Activated T-helper 1 cell treated with Interleukin-2 at 50 U/mL for 16 hours (primary cell): ENCODE measurements at regions not wholly inside any gene's neighbourhood (a gene's known extent, or its start where the extent isn't known, plus 50 kb on each side); places are given as distances from the start of the nearest gene placed in this dataset.
"Not testable (repeated sequence)": the region's sequence is repeated elsewhere in the genome, so short reads cannot be mapped to it uniquely, and the experiment has no call there.

Source experiments
- DNase-seq: peaks from one replicate; pipeline ENCODE4 v3.0.0-alpha.2; 2020; ENCODE audit warnings: low read depth

DNA sequence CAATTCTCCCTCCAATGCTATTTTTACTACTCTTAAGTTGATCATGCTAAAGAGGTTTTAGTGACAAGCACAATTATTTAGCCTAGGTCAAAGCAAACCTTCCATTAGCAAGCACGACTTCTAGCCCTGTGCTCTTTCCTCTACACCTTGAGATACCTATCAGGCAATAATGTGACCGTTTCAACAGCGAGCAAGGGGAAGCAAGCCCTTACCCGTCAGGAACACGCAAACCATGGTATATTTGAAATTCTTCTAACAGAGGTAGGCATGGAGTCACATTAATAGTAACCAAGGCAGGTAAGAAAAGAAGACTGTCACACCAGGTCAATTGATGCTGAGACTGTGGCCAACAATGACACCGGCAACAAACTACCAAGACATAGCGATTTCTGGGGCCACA, 68.9 kb upstream of the VGLL4 start:
- no peak for DNase-seq

DNA sequence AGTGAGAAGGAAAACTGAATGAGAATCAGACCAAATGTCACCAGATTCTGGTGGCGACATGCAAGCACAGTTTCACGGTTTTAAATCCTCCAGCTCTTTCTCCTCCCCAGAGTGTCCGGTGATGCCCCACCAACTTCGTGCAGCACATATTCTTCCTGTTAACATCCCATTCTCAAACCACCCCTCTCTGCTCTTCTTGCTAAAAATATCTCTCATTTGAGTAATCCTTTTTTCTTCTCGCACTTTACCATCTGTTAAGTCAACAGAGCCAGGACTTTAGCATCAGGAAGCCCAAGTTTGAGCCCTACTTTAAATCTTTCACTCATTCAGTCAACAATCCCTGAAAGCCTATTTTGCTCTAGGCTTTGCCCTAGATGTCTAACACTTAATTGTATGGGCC, 68.2 kb upstream of the VGLL4 start:
- no peak for DNase-seq

DNA sequence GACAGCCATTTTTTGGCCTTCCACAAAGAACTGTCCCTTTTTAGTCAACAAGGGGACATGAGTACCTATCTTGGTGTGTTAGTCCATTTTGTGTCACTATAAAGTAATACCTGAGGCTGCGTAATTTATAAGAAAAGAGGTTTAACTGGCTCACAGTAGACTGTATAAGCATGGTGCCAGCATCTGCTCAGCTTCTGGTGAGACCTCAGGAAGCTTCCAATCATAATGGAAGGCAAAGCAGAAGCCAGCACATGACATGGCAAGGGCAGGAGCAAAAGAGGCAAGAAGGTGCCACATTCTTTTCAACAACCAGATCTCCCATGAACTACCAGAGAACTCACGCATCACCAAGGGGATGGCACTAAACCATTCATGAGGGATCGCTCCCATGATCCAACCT, 66.1 kb upstream of the VGLL4 start:
- DNase-seq: no peak

DNA sequence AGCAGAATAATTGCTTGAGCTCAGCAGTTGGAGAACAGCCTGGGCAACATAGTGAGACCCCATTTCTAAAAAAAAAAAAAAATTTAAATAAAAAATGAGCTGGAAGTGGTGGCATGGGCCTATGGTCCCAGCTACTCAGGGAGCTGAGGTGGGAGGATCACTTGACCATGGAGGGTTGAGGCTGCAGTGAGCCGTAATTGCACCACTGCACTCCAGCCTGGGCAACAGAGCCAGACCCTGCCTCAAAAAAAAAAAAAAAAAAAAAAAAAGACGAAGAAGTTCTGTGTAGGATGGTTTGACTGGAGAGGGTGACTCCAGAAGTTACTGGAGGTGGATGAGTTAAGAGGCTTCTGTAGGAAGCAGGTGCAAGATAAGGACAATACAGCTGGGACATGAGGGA, 63.4 kb upstream of the VGLL4 start:
- not testable (repeated sequence) for DNase-seq

DNA sequence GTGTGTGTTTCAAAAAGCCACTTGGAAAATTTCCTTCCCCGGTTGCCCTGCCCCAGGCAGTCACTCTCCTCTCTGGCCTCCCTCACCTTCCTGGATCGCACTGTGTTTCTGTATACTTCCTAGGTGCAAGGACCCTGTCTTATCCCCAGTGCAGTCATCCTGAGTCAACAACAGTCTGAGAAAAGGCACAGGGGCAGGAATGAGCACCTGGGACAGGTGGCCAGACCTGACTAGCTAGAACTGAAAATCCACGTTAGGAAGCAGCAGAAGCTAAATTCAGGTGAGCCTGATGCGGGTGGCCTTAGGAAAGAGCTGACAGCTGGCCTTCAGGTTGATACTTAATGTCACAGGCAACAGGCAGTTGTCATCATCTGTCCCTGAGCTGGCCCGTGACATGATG, 62.9 kb upstream of the VGLL4 start:
- no peak for DNase-seq

DNA sequence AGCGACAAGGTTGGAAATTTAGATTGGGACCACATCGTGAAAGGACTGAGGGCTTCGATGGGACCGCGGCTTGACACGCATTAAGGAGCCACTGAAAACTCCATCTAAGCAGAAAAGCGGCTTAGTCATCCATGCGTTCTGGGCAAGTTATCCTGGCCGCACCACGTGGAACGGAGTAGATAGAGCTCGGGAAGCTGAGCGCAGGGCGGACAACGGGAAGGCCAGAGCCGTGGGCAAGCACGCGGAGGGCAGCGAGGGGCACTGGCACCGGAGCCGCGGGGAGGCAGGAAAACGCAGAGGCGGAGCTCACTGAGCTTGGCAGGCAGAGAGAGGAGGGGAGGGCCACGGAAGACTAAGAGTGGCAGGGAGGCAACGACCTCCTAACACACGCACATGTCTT, 61.3 kb upstream of the VGLL4 start:
- no peak for DNase-seq

DNA sequence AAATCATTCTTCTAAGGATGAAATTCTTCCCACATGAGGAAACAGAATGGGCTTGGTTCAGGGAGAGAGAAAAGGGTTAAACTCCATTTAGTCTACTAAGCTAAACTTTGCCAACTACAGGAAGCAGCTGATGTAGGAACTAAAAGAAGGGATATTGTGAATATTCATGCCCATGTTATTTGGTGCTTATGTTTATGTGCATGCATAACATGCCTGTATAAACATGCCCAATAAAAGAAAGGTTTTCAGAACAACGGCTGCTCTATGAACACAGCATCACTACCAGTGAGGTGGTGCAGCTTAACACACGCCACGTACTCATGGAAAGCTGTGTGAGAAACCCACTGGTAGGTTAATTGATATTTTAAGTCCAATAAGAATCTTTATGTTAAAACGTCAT, 59.4 kb upstream of the VGLL4 start:
- no peak for DNase-seq

DNA sequence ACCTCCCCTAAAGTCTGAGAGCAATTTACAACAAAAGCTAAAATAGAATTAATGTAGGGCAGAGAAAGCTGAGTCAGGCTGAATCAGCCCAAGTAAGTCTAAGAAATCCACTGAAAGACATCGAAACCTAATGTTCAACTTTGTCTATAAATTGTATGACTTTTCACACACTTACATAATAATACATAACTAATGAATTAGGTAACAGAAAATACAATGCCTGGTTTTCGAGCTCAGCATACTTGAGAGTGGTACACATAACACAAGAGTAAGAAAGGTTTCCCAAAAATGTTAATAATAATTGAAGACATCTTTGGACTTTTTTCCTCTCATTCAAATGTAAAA, 55.3 kb upstream of the VGLL4 start:
- DNase-seq: no peak

DNA sequence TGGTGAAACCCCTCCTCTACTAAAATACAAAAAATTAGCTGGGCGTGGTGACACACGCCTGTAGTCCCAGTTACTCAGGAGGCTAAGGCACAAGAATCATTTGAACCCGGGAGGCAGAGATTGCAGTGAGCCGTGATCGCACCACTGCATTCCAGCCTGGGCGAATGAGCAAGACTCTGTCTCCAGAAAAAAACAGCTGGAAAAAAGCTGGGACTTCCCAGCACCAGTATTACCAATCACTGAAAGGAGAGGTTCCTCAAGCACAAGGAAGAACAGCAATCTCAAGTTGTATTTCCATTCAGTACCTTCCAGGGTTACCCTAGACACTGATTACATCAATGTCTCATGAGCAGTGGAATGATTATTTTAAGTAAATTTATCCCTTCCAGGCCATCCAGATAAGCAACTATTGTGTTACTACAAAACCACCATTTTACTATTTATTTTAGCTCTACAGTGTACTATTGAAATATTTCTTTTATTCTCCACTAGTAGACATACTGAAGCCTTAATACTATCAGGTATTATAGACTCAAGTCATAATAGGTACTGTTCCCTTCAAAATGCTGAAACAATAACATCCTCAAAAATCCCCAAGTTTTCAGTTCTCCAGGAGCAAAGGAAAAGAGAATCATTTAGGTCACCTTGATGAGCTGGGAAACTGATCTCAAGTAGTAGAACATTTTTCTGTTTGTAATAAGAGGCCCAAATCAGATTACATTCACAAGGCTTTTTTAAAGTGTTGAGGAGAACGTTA, 54.8 kb upstream of the VGLL4 start:
- DNase-seq: no peak

DNA sequence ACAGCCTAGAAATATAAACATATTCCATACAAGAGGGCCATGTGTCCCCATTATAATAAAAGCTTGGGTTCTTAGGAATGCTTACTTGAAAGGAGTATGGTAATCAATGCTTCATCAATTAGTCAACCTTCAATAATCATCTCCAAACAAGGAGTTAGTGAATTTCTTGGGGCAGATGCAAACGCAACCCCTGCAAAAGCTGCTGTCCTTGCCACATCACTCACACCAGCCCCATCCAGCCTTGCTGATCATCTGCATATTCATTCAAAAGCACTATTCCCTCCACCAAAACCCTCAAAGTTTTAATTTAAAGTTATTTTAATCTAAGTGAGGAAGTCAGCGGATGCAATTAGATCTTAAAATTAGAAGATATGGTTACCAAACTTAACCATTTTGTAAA, 54.0 kb upstream of the VGLL4 start:
- DNase-seq: no peak

DNA sequence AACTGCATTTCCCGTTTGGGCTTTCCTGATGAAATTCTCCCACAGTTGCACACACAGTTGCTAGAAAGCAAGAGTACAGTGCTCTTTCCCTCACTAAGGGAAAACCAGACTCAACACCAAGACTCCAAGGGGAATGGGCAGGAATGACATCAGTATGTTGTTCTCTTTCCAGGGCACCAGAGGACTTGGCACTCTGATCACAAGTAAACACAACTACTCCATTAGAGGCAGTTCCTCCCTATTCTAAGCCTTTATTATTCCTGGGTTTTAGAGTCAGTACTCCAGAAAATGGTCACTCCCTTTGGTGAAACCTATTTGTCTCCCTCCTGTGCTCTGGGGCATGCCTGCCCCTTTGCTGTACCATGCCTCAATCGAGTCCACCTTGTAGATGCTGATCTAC, 52.3 kb upstream of the VGLL4 start:
- DNase-seq: no peak
